ENCODE measurements at regions not wholly inside any gene's neighbourhood (a gene's known extent, or its start where the extent isn't known, plus 50 kb on each side); places are given as distances from the start of the nearest gene placed in this dataset.

- Histone ChIP-seq H3K27ac (ENCODE audit: low read length) (no peak overlapping the region), H3K4me1 (ENCODE audit: low read length) (no peaks in the 10 kb centered on the region), H3K4me2 (ENCODE audit: low read depth, low read length) (no peak overlapping the region)
Observed at GRCh38 chr22:48960980-48961660, 866.6 kb downstream of the BRD1 start.

GRCh38 chr22:48960576-48960975 is 867.1 kb downstream of the BRD1 start:
- no peaks in the 10 kb centered on the region for H3K9me3 ChIP-seq (replicated peaks; ENCODE audit: insufficient read depth, low read length)
- no peak overlapping the region for H3K4me2 ChIP-seq (ENCODE audit: low read depth, low read length)
- no peak overlapping the region for H3K9ac ChIP-seq (ENCODE audit: low read length)
- no peak for TF ChIP-seq EZH2phosphoT487 (IDR thresholded peaks at IDR 0.05; ENCODE audit: low read length)
- no peak for TF ChIP-seq CTCF (IDR thresholded peaks at IDR 0.05; ENCODE audit: low read length)
- TF ChIP-seq EZH2 (optimal IDR thresholded peaks at IDR 0.05; ENCODE audit: low read depth, low read length): no peak
- peaks cover 42% of the 10 kb centered on the region for H3K27me3 ChIP-seq (replicated peaks; ENCODE audit: insufficient read depth, low read length)
- no peaks in the 10 kb centered on the region for H3K4me1 ChIP-seq (ENCODE audit: low read length)
- H3K4me3 ChIP-seq (ENCODE audit: low read length): no peak overlapping the region
- H3K27ac ChIP-seq (ENCODE audit: low read length): no peak overlapping the region
- no peaks in the 10 kb centered on the region for H3K36me3 ChIP-seq (replicated peaks; ENCODE audit: insufficient read depth, low read length)
- H3K79me2 ChIP-seq (ENCODE audit: low read length): no peaks in the 10 kb centered on the region
- H3F3A ChIP-seq (ENCODE audit: insufficient read depth, low read length): no peaks in the 10 kb centered on the region
- no peak overlapping the region for H2AFZ ChIP-seq (ENCODE audit: low read length)
- H4K20me1 ChIP-seq (ENCODE audit: insufficient read depth, low read length): no peaks in the 10 kb centered on the region
- no peak for DNase-seq
- H3K9me2 ChIP-seq (replicated peaks; ENCODE audit: insufficient read depth, low read length): no peaks in the 10 kb centered on the region

More at GRCh38 chr22:48960980-48961660, 866.6 kb downstream of the BRD1 start:
- Histone ChIP-seq H2AFZ (ENCODE audit: low read length) (no peak overlapping the region), H3F3A (ENCODE audit: insufficient read depth, low read length) (no peaks in the 10 kb centered on the region), H3K79me2 (ENCODE audit: low read length) (no peaks in the 10 kb centered on the region), H3K27me3 (replicated peaks; ENCODE audit: insufficient read depth, low read length) (peaks cover 41% of the 10 kb centered on the region), H3K36me3 (replicated peaks; ENCODE audit: insufficient read depth, low read length) (no peaks in the 10 kb centered on the region), H4K20me1 (ENCODE audit: insufficient read depth, low read length) (no peaks in the 10 kb centered on the region), H3K4me3 (ENCODE audit: low read length) (no peak overlapping the region), H3K9ac (ENCODE audit: low read length) (no peak overlapping the region), H3K9me2 (replicated peaks; ENCODE audit: insufficient read depth, low read length) (no peaks in the 10 kb centered on the region), H3K9me3 (replicated peaks; ENCODE audit: insufficient read depth, low read length) (no peaks in the 10 kb centered on the region)
- TF ChIP-seq EZH2 (optimal IDR thresholded peaks at IDR 0.05; ENCODE audit: low read depth, low read length): no peak
- TF ChIP-seq CTCF (IDR thresholded peaks at IDR 0.05; ENCODE audit: low read length): no peak
- TF ChIP-seq EZH2phosphoT487 (IDR thresholded peaks at IDR 0.05; ENCODE audit: low read length): no peak
- no peak for DNase-seq

GRCh38 chr22:48959496-48959895 is 868.2 kb downstream of the BRD1 start:
- H3K4me2 ChIP-seq (ENCODE audit: low read depth, low read length): no peak overlapping the region
- peaks cover 53% of the 10 kb centered on the region for H3K27me3 ChIP-seq (replicated peaks; ENCODE audit: insufficient read depth, low read length)
- H3K9ac ChIP-seq (ENCODE audit: low read length): no peak overlapping the region
- H4K20me1 ChIP-seq (ENCODE audit: insufficient read depth, low read length): no peaks in the 10 kb centered on the region
- no peaks in the 10 kb centered on the region for H3K36me3 ChIP-seq (replicated peaks; ENCODE audit: insufficient read depth, low read length)
- TF ChIP-seq EZH2phosphoT487 (IDR thresholded peaks at IDR 0.05; ENCODE audit: low read length) (no peak), EZH2 (optimal IDR thresholded peaks at IDR 0.05; ENCODE audit: low read depth, low read length) (no peak), CTCF (IDR thresholded peaks at IDR 0.05; ENCODE audit: low read length) (no peak)
- H3F3A ChIP-seq (ENCODE audit: insufficient read depth, low read length): no peaks in the 10 kb centered on the region
- no peak overlapping the region for H3K27ac ChIP-seq (ENCODE audit: low read length)
- no peaks in the 10 kb centered on the region for H3K9me3 ChIP-seq (replicated peaks; ENCODE audit: insufficient read depth, low read length)
- no peaks in the 10 kb centered on the region for H3K9me2 ChIP-seq (replicated peaks; ENCODE audit: insufficient read depth, low read length)
- no peak overlapping the region for H2AFZ ChIP-seq (ENCODE audit: low read length)
- H3K4me1 ChIP-seq (ENCODE audit: low read length): no peaks in the 10 kb centered on the region
- no peaks in the 10 kb centered on the region for H3K79me2 ChIP-seq (ENCODE audit: low read length)
- DNase-seq: no peak
- H3K4me3 ChIP-seq (ENCODE audit: low read length): no peak overlapping the region

Data from MM.1S (cell line).